ENCODE measurements at regions not wholly inside any gene's neighbourhood (a gene's known extent, or its start where the extent isn't known, plus 50 kb on each side); places are given as distances from the start of the nearest gene placed in this dataset.

- TF ChIP-seq POLR2AphosphoS5 (IDR thresholded peaks at IDR 0.05; ENCODE audit: low read depth) (no peak), GABPA (IDR thresholded peaks at IDR 0.05; ENCODE audit: low read depth) (no peak), CTCF (IDR thresholded peaks at IDR 0.05; ENCODE audit: insufficient read depth, low read length) (no peak), REST (IDR thresholded peaks at IDR 0.05; ENCODE audit: insufficient replicate concordance, low read depth) (no peak), SPI1 (IDR thresholded peaks at IDR 0.05; ENCODE audit: borderline replicate concordance, low read depth) (no peak)
Observed at GRCh38 chr2:18834341-18834740, 245.0 kb upstream of the NT5C1B start.
